ENCODE measurements at regions not wholly inside any gene's neighbourhood (a gene's known extent, or its start where the extent isn't known, plus 50 kb on each side); places are given as distances from the start of the nearest gene placed in this dataset.

GRCh38 chr1:170318736-170319135 lies 173.0 kb downstream of the NTMT2 start:
- no peak for DNase-seq

- DNase-seq = no peak
These were observed 175.4 kb downstream of the NTMT2 start for GRCh38 chr1:170321113-170321512.

- DNase-seq = no peak
These were observed 180.4 kb downstream of the NTMT2 start for GRCh38 chr1:170326186-170326585.

- DNase-seq = no peak
These were observed 187.0 kb downstream of the NTMT2 start for GRCh38 chr1:170332801-170333200.

GRCh38 chr1:170337413-170337994 lies 191.7 kb downstream of the NTMT2 start:
- DNase-seq = no peak

GRCh38 chr1:170339534-170339933 lies 192.4 kb upstream of the GORAB start:
- no peak for DNase-seq

- DNase-seq = no peak
These were observed 191.7 kb upstream of the GORAB start for GRCh38 chr1:170340308-170340707.

- DNase-seq = peak in 1 of 2 experiments; percentile 0
These were observed 180.5 kb upstream of the GORAB start for GRCh38 chr1:170351366-170351946.

- DNase-seq = no peak
These were observed 177.7 kb upstream of the GORAB start for GRCh38 chr1:170354246-170354645.

- no peak for DNase-seq
These were observed 177.3 kb upstream of the GORAB start for GRCh38 chr1:170354690-170355089.

- no peak for DNase-seq
These were observed 176.6 kb upstream of the GORAB start for GRCh38 chr1:170355267-170355801.

GRCh38 chr1:170356585-170356984 lies 175.4 kb upstream of the GORAB start:
- DNase-seq = no peak

- no peak for DNase-seq
These were observed 174.2 kb upstream of the GORAB start for GRCh38 chr1:170357750-170358149.

GRCh38 chr1:170360601-170361000 lies 171.4 kb upstream of the GORAB start:
- no peak for DNase-seq

- DNase-seq = no peak
These were observed 166.6 kb upstream of the GORAB start for GRCh38 chr1:170365331-170365730.

- DNase-seq = no peak
These were observed 165.0 kb upstream of the GORAB start for GRCh38 chr1:170366980-170367379.

GRCh38 chr1:170367615-170368014 lies 164.4 kb upstream of the GORAB start:
- no peak for DNase-seq

GRCh38 chr1:170369000-170369399 lies 163.0 kb upstream of the GORAB start:
- DNase-seq = no peak

GRCh38 chr1:170369417-170369816 lies 162.5 kb upstream of the GORAB start:
- no peak for DNase-seq

- DNase-seq = no peak
These were observed 161.9 kb upstream of the GORAB start for GRCh38 chr1:170370087-170370486.

GRCh38 chr1:170375082-170375723 lies 156.8 kb upstream of the GORAB start:
- no peak for DNase-seq

GRCh38 chr1:170376801-170377385 lies 155.1 kb upstream of the GORAB start:
- DNase-seq = no peak

GRCh38 chr1:170377440-170377839 lies 154.5 kb upstream of the GORAB start:
- no peak for DNase-seq

Measured in AML-193 (cell line).